ENCODE measurements at regions not wholly inside any gene's neighbourhood (a gene's known extent, or its start where the extent isn't known, plus 50 kb on each side); places are given as distances from the start of the nearest gene placed in this dataset.

DNA sequence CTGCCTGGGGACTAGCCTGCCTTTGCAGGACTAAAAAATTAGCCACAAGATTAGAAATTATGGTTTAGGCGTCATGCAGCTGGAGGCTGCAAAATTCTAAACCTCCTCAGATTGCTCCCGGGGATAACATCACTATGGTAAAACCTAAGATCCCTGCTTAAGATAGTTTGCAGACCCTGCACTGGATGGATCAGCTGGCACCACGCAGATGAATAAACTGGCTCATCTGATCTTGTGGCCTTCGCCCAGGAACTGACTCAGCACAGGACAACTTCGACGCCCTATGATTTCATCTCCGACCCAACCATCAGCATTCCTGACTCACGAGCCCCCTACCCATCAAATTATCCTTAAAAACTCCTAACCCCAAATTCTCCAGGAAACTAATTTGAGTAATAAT lies 482.4 kb downstream of the SPRY1 start:
- no peak for DNase-seq (ENCODE audit: low read depth, low spot score)

- DNase-seq (ENCODE audit: low read depth, low spot score) = no peak
These were observed 484.0 kb downstream of the SPRY1 start for GRCh38 chr4:123880631-123881030.

GRCh38 chr4:123884922-123885321 lies 488.3 kb downstream of the SPRY1 start:
- DNase-seq (ENCODE audit: low read depth, low spot score) = no peak

DNA sequence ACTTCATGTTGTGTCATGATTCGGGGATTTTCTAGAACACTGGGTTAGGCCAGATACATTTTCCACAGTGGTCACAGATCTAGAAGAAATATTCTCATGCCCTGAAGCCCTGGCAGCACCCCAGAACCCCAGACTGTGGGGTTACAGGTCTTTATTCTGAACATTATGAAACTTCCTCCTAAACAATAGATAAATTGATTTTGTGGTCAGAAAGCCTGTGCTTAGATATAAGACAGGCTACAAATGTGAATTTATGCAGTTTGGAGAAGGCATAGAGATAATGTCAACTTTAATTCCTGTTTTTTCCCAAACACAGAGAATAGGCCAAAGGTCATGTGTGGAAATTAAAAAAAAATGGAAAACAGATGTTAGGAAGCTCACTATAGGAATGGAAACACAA lies 492.9 kb downstream of the SPRY1 start:
- DNase-seq (ENCODE audit: low read depth, low spot score) = no peak

DNA sequence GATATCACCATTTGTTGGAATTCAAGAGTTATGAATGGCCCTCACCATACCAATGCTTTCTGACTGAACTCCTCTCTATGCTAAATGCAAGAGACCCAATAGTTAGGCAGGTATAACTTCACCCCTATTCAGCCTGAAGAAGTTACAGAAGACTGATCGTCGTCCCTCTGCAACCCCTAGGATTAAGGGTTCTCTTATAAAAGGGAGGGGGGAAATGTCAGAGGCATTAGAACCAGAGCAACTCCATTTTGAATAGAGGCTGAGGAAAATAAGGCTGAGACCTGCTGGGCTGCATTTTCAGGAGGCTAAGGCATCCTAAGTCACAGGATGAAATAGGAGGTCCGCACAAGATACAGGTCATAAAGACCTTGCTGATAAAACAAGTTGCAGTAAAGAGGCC lies 494.3 kb downstream of the SPRY1 start:
- no peak for DNase-seq (ENCODE audit: low read depth, low spot score)

DNA sequence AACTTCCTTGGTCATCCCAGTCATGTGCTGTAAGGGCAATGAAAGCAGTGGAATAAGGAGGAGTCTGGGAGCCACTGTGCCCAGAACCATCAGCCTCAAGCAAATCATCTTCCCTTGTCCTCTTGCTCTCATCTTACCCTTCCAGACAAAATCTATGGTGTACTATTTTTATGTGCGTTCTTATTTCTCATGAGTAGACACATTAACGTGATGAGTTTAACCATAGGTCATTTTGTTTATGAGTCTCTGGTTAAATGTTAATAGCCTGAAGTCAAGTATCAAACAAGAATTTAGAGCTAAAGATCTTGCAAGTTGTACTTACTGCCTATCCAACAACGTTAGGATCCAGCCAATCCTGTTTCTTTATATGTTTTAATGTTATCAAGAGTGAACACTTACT lies 495.3 kb downstream of the SPRY1 start:
- DNase-seq (ENCODE audit: low read depth, low spot score) = no peak

DNA sequence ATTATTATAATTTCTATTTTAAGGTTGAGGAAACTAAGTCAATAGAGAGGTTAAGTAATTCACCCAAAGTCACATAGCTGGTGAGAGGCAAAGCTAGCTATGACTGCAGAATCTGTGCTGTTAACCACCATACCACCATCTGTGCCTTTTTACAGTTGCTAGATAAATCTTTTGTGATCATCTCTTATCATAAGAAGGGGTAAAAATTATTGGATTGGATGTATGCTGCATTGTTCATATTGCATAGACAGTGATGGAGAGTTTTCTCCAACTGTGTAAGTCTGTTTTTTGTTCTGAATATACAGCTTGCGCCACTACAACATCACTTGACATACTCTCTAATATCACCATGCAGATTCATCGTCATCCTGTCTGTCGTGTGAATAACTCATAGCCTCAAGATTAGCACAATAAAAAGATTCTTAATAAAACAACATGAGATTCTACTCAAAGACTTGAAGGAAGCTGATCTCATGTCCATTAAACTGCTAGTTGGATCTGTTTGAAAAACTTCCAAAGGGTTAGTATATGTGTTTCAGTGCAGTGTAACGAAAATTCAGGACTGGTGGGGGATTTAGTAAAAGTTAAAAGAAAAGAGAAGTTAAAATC lies 495.9 kb downstream of the SPRY1 start:
- no peak for DNase-seq (ENCODE audit: low read depth, low spot score)

DNA sequence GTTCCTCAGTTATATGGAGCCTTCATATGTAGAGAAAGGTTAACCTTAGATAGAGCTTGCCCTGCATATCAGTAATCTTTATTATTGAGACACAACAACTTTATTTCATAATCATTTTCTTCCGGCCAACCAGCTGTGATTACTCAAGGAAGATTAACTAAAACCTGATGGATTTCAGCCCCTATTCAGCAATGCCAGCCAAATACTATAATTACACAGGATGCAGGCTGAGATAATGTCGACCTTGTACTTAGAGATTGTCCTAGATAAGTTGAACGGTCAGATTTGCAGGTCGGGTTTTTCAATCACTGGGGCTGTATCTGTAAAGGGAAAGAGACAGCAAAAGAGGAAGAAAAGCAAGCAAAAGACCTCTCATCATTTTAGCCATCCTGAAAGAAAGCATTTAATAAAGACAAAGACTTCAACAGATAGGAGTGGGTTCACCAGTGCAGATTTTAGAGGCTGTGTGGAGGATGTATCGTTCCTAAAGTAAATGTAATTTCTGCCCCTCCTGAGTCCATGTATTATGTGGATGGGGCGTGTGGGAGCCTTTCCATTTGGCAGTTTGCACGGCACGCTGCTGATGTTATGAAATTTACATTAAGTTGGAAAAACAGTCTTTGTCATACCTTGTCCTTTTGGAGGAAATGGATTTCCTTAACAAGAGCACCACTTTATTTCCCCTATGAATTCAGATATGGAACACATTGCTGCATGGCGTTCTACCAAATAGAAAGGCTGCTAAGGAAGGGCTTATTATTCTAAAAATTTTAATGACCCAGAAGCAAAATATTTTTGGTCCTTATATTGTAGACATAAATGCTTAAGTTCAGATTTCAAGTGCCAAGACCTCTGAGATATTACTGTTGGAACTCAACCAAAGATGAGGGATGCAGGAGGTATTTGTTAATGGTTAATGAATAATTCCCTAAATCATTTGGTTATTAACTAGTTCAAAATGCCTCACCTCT lies 496.7 kb downstream of the SPRY1 start:
- DNase-seq (ENCODE audit: low read depth, low spot score) = no peak

- DNase-seq (ENCODE audit: low read depth, low spot score) = no peak
These were observed 500.0 kb downstream of the SPRY1 start for GRCh38 chr4:123896446-123897071.

GRCh38 chr4:123898946-123899666 lies 502.5 kb downstream of the SPRY1 start:
- no peak for DNase-seq (ENCODE audit: low read depth, low spot score)

GRCh38 chr4:123904882-123905281 lies 508.3 kb downstream of the SPRY1 start:
- DNase-seq (ENCODE audit: low read depth, low spot score) = no peak

DNA sequence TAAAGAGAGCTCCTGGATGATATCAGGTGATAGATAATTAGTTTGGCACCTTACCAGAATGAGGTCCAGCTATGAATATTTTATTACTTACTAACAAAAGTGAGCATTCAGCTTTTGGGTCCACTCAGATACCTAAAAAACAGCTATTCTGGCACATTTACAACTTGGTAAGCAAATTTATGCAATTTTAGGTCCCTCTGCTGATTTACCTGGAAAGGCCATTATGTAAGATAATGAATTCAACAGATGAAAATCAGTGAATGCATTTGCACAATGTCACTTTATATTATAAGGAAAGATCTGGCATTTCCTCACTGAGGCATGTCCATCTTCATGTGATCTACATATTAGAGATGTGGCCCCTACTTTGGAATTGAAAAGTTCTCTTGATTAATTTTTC lies 517.0 kb downstream of the SPRY1 start:
- DNase-seq (ENCODE audit: low read depth, low spot score) = no peak

DNA sequence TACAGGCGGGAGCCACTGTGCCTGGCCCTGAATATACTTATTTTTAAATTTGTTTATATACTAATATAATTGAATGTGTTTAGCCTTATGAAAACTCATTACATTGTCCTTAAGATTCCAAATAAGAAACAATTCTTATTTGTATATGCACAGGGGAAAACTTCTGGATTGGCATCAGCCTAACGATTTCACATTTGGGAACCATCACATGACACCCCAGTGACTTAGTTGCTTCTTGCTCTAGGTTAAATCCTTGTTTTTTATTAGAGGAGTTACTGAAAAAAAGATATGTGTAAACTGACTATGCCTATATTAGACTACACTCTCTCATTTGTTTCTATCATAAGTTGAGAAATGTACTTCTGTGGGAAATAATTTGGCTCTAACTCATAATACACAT lies 520.2 kb downstream of the SPRY1 start:
- DNase-seq (ENCODE audit: low read depth, low spot score) = no peak

DNA sequence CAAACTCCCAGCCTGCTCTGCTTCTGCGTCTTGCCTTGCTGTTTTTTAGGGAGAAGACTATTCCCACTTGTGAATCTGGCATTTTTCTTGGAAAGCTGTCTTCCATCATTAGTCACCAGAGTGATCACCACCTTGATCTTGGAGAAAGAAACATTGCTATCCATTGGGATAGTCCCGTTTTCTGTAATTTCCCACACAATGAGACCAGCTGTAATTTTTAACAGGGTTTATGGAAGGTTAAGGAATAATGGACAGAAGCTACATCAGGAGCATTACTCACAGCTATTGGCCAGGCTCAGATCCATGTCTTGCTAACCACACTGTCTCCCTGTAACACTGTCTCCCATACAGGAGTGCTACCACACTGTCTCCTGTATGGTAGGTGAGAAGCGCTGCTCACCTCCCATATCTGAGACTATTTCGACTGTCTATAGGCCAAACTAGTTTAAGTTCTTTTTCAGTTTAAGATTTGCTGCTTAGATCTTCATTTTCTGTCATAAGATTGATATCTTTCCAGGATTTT lies 523.0 kb downstream of the SPRY1 start:
- DNase-seq (ENCODE audit: low read depth, low spot score) = no peak

DNA sequence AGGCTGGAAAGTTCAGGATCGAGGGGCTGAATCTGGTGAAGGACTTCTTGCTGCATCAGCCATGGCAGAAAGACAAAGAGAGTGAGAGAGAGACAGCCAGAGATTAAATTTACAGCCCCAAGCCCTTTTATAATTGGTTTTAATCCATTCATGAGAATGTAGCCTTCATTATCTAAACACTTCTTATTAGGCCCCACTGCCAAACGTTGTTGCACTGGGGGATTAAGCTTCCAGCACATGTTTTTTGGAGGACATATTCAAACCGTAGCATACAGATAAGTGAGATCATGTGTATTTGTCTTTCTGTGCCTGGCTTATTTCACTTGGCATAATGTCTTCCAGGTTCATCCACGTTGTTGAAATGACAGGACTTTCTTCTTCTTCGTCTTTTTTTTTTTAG lies 524.7 kb downstream of the SPRY1 start:
- no peak for DNase-seq (ENCODE audit: low read depth, low spot score)

GRCh38 chr4:123922847-123923246 lies 526.3 kb downstream of the SPRY1 start:
- DNase-seq (ENCODE audit: low read depth, low spot score) = no peak

DNA sequence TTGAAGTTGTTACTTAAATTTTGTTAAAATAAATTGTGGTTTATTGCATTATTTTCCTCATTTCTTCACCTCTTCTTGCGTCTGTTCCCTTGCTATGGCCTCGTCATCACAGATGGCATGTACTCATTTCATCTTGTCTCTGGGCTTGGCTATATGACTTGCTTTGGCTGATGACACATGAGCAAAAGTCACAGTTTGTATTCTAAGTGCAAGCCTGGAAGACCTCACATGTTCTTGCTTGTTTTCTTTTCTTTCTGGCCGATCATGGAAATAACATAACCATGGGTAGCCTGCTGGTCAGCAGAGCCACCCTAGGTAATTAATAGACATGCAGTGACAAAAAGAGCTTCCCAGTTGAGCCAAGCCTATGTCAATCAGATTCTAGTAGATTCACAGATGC lies 527.9 kb downstream of the SPRY1 start:
- no peak for DNase-seq (ENCODE audit: low read depth, low spot score)

- no peak for DNase-seq (ENCODE audit: low read depth, low spot score)
These were observed 533.0 kb downstream of the SPRY1 start for GRCh38 chr4:123929565-123929964.

- no peak for DNase-seq (ENCODE audit: low read depth, low spot score)
These were observed 534.4 kb downstream of the SPRY1 start for GRCh38 chr4:123930996-123931395.

DNA sequence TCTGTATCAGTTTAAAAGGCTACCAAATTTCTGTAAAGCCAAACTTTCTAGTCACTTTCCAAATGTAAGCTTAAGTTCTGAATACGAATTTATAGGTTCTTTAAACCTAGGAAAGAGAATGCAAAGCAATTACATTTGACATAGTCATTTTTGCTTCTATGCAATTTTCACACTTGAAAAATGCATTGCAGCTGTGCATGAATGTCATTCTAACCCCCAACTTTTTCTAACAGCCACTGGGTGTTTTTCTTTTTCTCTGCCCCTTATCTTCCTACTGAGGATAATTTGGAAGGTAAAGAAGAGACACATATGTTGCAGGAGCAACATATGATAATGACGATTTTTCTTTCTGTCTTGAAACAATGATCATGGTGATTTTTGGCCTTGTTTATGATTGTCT lies 537.5 kb downstream of the SPRY1 start:
- no peak for DNase-seq (ENCODE audit: low read depth, low spot score)

DNA sequence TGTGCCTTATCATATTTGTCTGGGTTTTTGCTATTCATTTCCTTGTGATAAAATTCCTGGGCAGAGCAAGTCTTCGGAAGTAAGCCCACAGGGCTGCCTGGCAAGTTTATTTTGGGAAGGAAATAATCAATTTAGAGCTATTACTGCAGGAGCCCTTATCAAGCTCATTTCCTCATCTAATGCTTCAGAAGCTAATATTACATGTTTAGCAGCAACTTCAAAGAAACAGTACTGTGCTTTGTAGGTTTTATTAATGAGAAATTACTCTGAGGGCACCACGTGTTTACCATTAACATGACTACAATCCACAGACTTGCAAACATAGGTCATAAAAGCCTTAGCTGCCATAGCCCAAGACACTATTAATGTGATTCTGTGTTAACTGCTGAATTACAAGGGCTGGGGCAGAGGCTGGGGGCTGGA lies 540.0 kb downstream of the SPRY1 start:
- no peak for DNase-seq (ENCODE audit: low read depth, low spot score)

DNA sequence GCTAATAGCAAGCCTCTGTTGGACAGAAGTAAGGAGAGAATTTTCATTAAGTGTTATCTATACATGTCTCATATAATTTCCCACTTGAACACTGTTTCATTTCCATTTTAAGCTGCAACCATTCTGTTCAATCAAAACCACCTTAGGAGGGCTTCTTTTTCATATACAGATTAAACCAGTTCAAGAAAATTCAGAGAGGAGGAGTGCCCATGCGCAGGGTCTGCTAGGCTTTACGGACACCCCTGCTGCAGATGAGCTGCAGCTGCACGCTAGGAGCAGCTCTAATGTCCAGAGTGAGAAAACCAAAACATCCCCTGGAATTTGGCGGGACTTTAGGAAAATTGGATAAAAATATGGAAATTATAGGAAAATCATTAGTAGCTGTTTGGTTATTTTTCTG lies 541.0 kb downstream of the SPRY1 start:
- DNase-seq (ENCODE audit: low read depth, low spot score) = no peak

Data from activated naive CD8-positive, alpha-beta T cell treated with anti-CD3 and anti-CD28 coated beads, Interleukin-2, amount 50 U/mL, for 16 hours (primary cell).